NCI-H2081 (cell line): ENCODE measurements at regions not wholly inside any gene's neighbourhood (a gene's known extent, or its start where the extent isn't known, plus 50 kb on each side); places are given as distances from the start of the nearest gene placed in this dataset.
"Not testable (repeated sequence)": the region's sequence is repeated elsewhere in the genome, so short reads cannot be mapped to it uniquely, and the experiment has no call there.

ENCODE experiments used
- DNase-seq, 2 experiments: peaks; one replicate each; lab custom pipeline; 2025; lab: John Stamatoyannopoulos, UW

- DNase-seq = not testable (repeated sequence)
Observed at GRCh38 chr16:29294951-29295795, 111.3 kb downstream of the NPIPB11 start.

GRCh38 chr16:29294400-29294933 lies 112.0 kb downstream of the NPIPB11 start:
- DNase-seq = not testable (repeated sequence)

- not testable (repeated sequence) for DNase-seq
Observed at GRCh38 chr16:29293545-29293944, 113.0 kb downstream of the NPIPB11 start.

GRCh38 chr16:29292952-29293471 lies 113.5 kb downstream of the NPIPB11 start:
- not testable (repeated sequence) for DNase-seq

- DNase-seq = not testable (repeated sequence)
Observed at GRCh38 chr16:29291329-29292271, 114.9 kb downstream of the NPIPB11 start.

- no peak for DNase-seq
Observed at GRCh38 chr16:29290631-29291247, 115.8 kb downstream of the NPIPB11 start.

- not testable (repeated sequence) for DNase-seq
Observed at GRCh38 chr16:29289516-29290239, 116.8 kb downstream of the NPIPB11 start.

GRCh38 chr16:29288711-29289474 lies 117.6 kb downstream of the NPIPB11 start:
- DNase-seq = not testable (repeated sequence)

- DNase-seq = not testable (repeated sequence)
Observed at GRCh38 chr16:29287871-29288535, 118.5 kb downstream of the NPIPB11 start.

GRCh38 chr16:29287246-29287645 lies 119.3 kb downstream of the NPIPB11 start:
- not testable (repeated sequence) for DNase-seq

- DNase-seq = not testable (repeated sequence)
Observed at GRCh38 chr16:29286796-29287195, 119.7 kb downstream of the NPIPB11 start.

GRCh38 chr16:29286161-29286560 lies 120.3 kb downstream of the NPIPB11 start:
- DNase-seq = not testable (repeated sequence)

- not testable (repeated sequence) for DNase-seq
Observed at GRCh38 chr16:29285151-29285885, 121.2 kb downstream of the NPIPB11 start.

GRCh38 chr16:29284723-29285122 lies 121.8 kb downstream of the NPIPB11 start:
- not testable (repeated sequence) for DNase-seq

GRCh38 chr16:29284159-29284558 lies 122.4 kb downstream of the NPIPB11 start:
- DNase-seq = not testable (repeated sequence)

- DNase-seq = not testable (repeated sequence)
Observed at GRCh38 chr16:29278097-29278871, 128.2 kb downstream of the NPIPB11 start.

GRCh38 chr16:29276446-29276845 lies 130.1 kb downstream of the NPIPB11 start:
- not testable (repeated sequence) for DNase-seq
